Caco-2 (cell line): ENCODE measurements at regions not wholly inside any gene's neighbourhood (a gene's known extent, or its start where the extent isn't known, plus 50 kb on each side); places are given as distances from the start of the nearest gene placed in this dataset.

ENCODE experiments used
- BruUV-seq: library from RNA; stranded (reverse); fragments of 400-500 nt; replicated peaks from 2 replicates; lab custom pipeline; 2021; lab: Mats Ljungman, UMichigan
- CTCF ChIA-PET: fragments of 300-600 bp; sonication (Branson Sonifier 250); formaldehyde crosslinking; loops from one replicate; lab custom pipeline; 2022; ENCODE audit warnings: antibody characterized with exemption; lab: Charles Lee
- POLR2A ChIA-PET: fragments of 300-600 bp; sonication (Branson Sonifier 250); formaldehyde crosslinking; loops from one replicate; lab custom pipeline; 2022; ENCODE audit warnings: antibody characterized with exemption; lab: Charles Lee
- DNase-seq, 2 experiments: peaks; one replicate each; pipeline versions ENCODE4 v3.0.0 to v3.0.0-alpha.2; 2020 to 2022
- H3K27me3 ChIP-seq: replicated peaks from 2 replicates; pipeline ENCODE4 v1.6.0; 2011; ENCODE audit warnings: low read length; ENCODE audit not compliant: control insufficient read depth, insufficient read depth
- H3K36me3 ChIP-seq: 2 replicates; pipeline ENCODE4 v1.5.1; 2011; ENCODE audit warnings: low read length; ENCODE audit not compliant: control insufficient read depth, insufficient read depth
- H3K4me1 ChIP-seq: fragments of 250-450 bp; sonication (Bioruptor Pico); 2 replicates; pipeline ENCODE4 v1.5.1; 2020; ENCODE audit warnings: mild to moderate bottlenecking
- H3K4me3 ChIP-seq: 2 replicates; pipeline ENCODE4 v1.5.1; 2011; ENCODE audit warnings: low read depth, mild to moderate bottlenecking, control low read depth, low read length
- H3K9me3 ChIP-seq: fragments of 250-450 bp; sonication (Bioruptor Pico); 2 replicates; pipeline ENCODE4 v1.5.1; 2020; ENCODE audit warnings: mild to moderate bottlenecking, moderate library complexity
- H3K27ac Mint-ChIP-seq: one replicate; pipeline ENCODE4 v1.8.0; 2022; ENCODE audit warnings: mixed read lengths; ENCODE audit not compliant: unreplicated experiment
- H3K27me3 Mint-ChIP-seq: one replicate; pipeline ENCODE4 v1.8.0; 2022; ENCODE audit warnings: mixed read lengths; ENCODE audit not compliant: insufficient read depth, unreplicated experiment
- H3K36me3 Mint-ChIP-seq: one replicate; pipeline ENCODE4 v1.8.0; 2022; ENCODE audit warnings: mild to moderate bottlenecking, mixed read lengths; ENCODE audit not compliant: insufficient read depth, unreplicated experiment
- H3K4me1 Mint-ChIP-seq: one replicate; pipeline ENCODE4 v1.8.0; 2022; ENCODE audit warnings: low read depth, mixed read lengths; ENCODE audit not compliant: unreplicated experiment
- H3K4me3 Mint-ChIP-seq: one replicate; pipeline ENCODE4 v1.8.0; 2022; ENCODE audit warnings: mild to moderate bottlenecking, moderate library complexity, mixed read lengths; ENCODE audit not compliant: unreplicated experiment
- H3K9me3 Mint-ChIP-seq: one replicate; pipeline ENCODE4 v1.8.0; 2022; ENCODE audit warnings: mixed read lengths; ENCODE audit not compliant: unreplicated experiment
- CTCF ChIP-seq, 2 experiments: fragments of 200-600 bp in 1 of 2; IDR thresholded peaks; 1 replicate in 1 of 2; 2 replicates in 1 of 2; pipeline versions ENCODE4 v1.5.1 to v1.8.0; 2011 to 2022; ENCODE audit warnings: antibody characterized with exemption in 1 of 2, control low read depth in 1 of 2, inconsistent platforms in 1 of 2, low read depth in 1 of 2, low read length in 1 of 2, mild to moderate bottlenecking in 1 of 2, moderate library complexity in 1 of 2; ENCODE audit not compliant: insufficient read depth in 1 of 2, severe bottlenecking in 1 of 2, unreplicated experiment in 1 of 2
- intact Hi-C: fragments of 100-400 bp; cut with micrococcal nuclease; formaldehyde crosslinking; loops from one replicate; pipeline ENCODE4 v1.10.0; 2022; ENCODE audit not compliant: unreplicated experiment

DNA sequence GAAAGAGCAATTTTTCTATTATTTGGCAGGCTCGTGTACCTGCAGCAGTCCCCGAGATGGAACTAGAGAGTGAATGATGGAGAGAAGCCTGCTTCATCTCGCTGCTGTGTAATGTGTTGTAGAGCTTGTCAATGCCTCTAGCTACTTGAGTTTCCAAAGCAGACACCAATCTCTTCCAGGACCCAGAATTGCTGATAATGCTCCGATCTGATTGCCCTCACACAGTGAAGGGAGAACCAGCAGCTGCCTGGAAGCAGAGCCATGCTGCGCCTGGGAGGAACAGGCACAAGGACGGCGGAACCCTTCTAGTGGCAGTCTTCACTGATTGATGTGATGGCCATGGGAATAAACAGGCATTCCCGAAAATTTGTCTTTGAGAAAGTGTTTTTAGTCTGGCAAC, 288.0 kb downstream of the ICE1 start:
- no peak for TF ChIP-seq CTCF (IDR thresholded peaks at IDR 0.05; ENCODE audit: insufficient read depth in 1 of 2, low read depth in 1 of 2, low read length in 1 of 2, severe bottlenecking in 1 of 2, unreplicated experiment in 1 of 2)
- Mint-ChIP-seq H3K4me1 (no peaks in the 10 kb centered on the region), H3K36me3 (no peaks in the 10 kb centered on the region)

GRCh38 chr5:5708367-5708919, 286.0 kb downstream of the ICE1 start:
- H3K4me1 Mint-ChIP-seq, result no peaks in the 10 kb centered on the region
- no peak for TF ChIP-seq CTCF (IDR thresholded peaks at IDR 0.05; ENCODE audit: insufficient read depth in 1 of 2, low read depth in 1 of 2, low read length in 1 of 2, severe bottlenecking in 1 of 2, unreplicated experiment in 1 of 2)
- no TSS peak for BruUV-seq

More for the DNA sequence above, 288.0 kb downstream of the ICE1 start:
- no peak overlapping the region for H3K4me3 ChIP-seq
- H3K36me3 ChIP-seq, result no peaks in the 10 kb centered on the region
- Mint-ChIP-seq H3K9me3 (peaks cover 22% of the 10 kb centered on the region), H3K4me3 (no peak overlapping the region), H3K27ac (no peak overlapping the region), H3K27me3 (peaks cover 3% of the 10 kb centered on the region)
- ChIA-PET CTCF (no interaction called here), POLR2A (no interaction called here)
- H3K4me1 ChIP-seq, result no peaks in the 10 kb centered on the region
- no TSS peak for BruUV-seq
- intact Hi-C loops, result loop anchor here (10.0 kb wide), 1 partner anchor 216 kb away; no protein-coding TSS in a partner anchor
- no peaks in the 10 kb centered on the region for H3K27me3 ChIP-seq
- no peaks in the 10 kb centered on the region for H3K9me3 ChIP-seq
- DNase-seq, result no peak

GRCh38 chr5:5705010-5705409, 282.5 kb downstream of the ICE1 start:
- ChIA-PET POLR2A (no interaction called here), CTCF (no interaction called here)
- no peaks in the 10 kb centered on the region for H3K36me3 Mint-ChIP-seq

More at GRCh38 chr5:5708367-5708919, 286.0 kb downstream of the ICE1 start:
- Histone ChIP-seq H3K36me3 (no peaks in the 10 kb centered on the region), H3K9me3 (no peaks in the 10 kb centered on the region), H3K4me3 (no peak overlapping the region), H3K4me1 (no peaks in the 10 kb centered on the region), H3K27me3 (no peaks in the 10 kb centered on the region; the same call in 1 of the 2 replicates)
- ChIA-PET POLR2A (no interaction called here), CTCF (no interaction called here)
- Mint-ChIP-seq H3K4me3 (no peak overlapping the region), H3K9me3 (peaks cover 2% of the 10 kb centered on the region), H3K27ac (no peak overlapping the region), H3K36me3 (no peaks in the 10 kb centered on the region), H3K27me3 (no peaks in the 10 kb centered on the region)
- intact Hi-C loops, result no loop called here
- DNase-seq, result no peak

More at GRCh38 chr5:5705010-5705409, 282.5 kb downstream of the ICE1 start:
- intact Hi-C loops, result no loop called here
- Histone ChIP-seq H3K4me3 (no peak overlapping the region), H3K27me3 (no peaks in the 10 kb centered on the region; the same call in 1 of the 2 replicates), H3K9me3 (no peaks in the 10 kb centered on the region), H3K4me1 (no peaks in the 10 kb centered on the region), H3K36me3 (no peaks in the 10 kb centered on the region)
- Mint-ChIP-seq H3K27me3 (no peaks in the 10 kb centered on the region), H3K4me1 (no peaks in the 10 kb centered on the region), H3K27ac (no peak overlapping the region), H3K9me3 (no peaks in the 10 kb centered on the region), H3K4me3 (no peak overlapping the region)
- no TSS peak for BruUV-seq
- no peak for TF ChIP-seq CTCF (IDR thresholded peaks at IDR 0.05; ENCODE audit: insufficient read depth in 1 of 2, low read depth in 1 of 2, low read length in 1 of 2, severe bottlenecking in 1 of 2, unreplicated experiment in 1 of 2)
- no peak for DNase-seq
